ENCODE measurements at regions not wholly inside any gene's neighbourhood (a gene's known extent, or its start where the extent isn't known, plus 50 kb on each side); places are given as distances from the start of the nearest gene placed in this dataset.

- no peak for TF ChIP-seq POLR2A (IDR thresholded peaks at IDR 0.05)
- TF ChIP-seq, protein P1, sequence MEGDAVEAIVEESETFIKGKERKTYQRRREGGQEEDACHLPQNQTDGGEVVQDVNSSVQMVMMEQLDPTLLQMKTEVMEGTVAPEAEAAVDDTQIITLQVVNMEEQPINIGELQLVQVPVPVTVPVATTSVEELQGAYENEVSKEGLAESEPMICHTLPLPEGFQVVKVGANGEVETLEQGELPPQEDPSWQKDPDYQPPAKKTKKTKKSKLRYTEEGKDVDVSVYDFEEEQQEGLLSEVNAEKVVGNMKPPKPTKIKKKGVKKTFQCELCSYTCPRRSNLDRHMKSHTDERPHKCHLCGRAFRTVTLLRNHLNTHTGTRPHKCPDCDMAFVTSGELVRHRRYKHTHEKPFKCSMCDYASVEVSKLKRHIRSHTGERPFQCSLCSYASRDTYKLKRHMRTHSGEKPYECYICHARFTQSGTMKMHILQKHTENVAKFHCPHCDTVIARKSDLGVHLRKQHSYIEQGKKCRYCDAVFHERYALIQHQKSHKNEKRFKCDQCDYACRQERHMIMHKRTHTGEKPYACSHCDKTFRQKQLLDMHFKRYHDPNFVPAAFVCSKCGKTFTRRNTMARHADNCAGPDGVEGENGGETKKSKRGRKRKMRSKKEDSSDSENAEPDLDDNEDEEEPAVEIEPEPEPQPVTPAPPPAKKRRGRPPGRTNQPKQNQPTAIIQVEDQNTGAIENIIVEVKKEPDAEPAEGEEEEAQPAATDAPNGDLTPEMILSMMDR (IDR thresholded peaks at IDR 0.05), result no peak
Observed at GRCh38 chr5:174505621-174506020, 218.8 kb upstream of the MSX2 start.
